OCI-LY7 (cell line): ENCODE measurements at regions not wholly inside any gene's neighbourhood (a gene's known extent, or its start where the extent isn't known, plus 50 kb on each side); places are given as distances from the start of the nearest gene placed in this dataset.

Source experiments
- BruUV-seq: library from RNA; stranded (reverse); fragments of 400-500 nt; replicated peaks from 2 replicates; lab custom pipeline; 2021; lab: Mats Ljungman, UMichigan
- CTCF ChIA-PET: fragments of 300-600 bp; sonication (Branson Sonifier 250); formaldehyde crosslinking; loops from one replicate; lab custom pipeline; 2022; ENCODE audit warnings: antibody characterized with exemption; ENCODE audit not compliant: unreplicated experiment; lab: Charles Lee
- POLR2A ChIA-PET: fragments of 300-600 bp; sonication (Branson Sonifier 250); formaldehyde crosslinking; loops from one replicate; lab custom pipeline; 2022; ENCODE audit warnings: antibody characterized with exemption; lab: Charles Lee
- DNase-seq: peaks from one replicate; pipeline ENCODE4 v3.0.0-alpha.2; 2015; ENCODE audit warnings: low spot score
- H2AFZ ChIP-seq: fragments of 200-600 bp; sonication (generic), shearing (Covaris generic); 2 replicates; pipeline ENCODE4 v1.6.1; 2014; ENCODE audit warnings: mild to moderate bottlenecking, antibody characterized with exemption, low read length, moderate library complexity
- H3K27ac ChIP-seq: fragments of 200-600 bp; sonication (generic); 2 replicates; pipeline ENCODE4 v1.5.1; 2014; ENCODE audit warnings: mixed run types, low read depth, mild to moderate bottlenecking, moderate library complexity, low read length, inconsistent platforms; ENCODE audit not compliant: poor library complexity, severe bottlenecking
- H3K36me3 ChIP-seq: fragments of 200-600 bp; sonication (generic); 2 replicates; pipeline ENCODE4 v1.6.1; 2014; ENCODE audit warnings: mild to moderate bottlenecking, antibody characterized with exemption, low read length, moderate library complexity, mixed read lengths; ENCODE audit not compliant: insufficient read depth
- H3K4me1 ChIP-seq: fragments of 200-600 bp; sonication (generic); 2 replicates; pipeline ENCODE4 v1.5.1; 2014; ENCODE audit warnings: mild to moderate bottlenecking, low read length; ENCODE audit not compliant: insufficient read depth, poor library complexity, severe bottlenecking
- H3K4me2 ChIP-seq: fragments of 200-600 bp; sonication (generic); 2 replicates; pipeline ENCODE4 v1.6.1; 2014; ENCODE audit warnings: mild to moderate bottlenecking, low read length
- H3K4me3 ChIP-seq: fragments of 200-600 bp; sonication (generic); 2 replicates; pipeline ENCODE4 v1.5.1; 2014; ENCODE audit warnings: mild to moderate bottlenecking, low read depth, low read length; ENCODE audit not compliant: poor library complexity, severe bottlenecking
- H3K79me2 ChIP-seq: fragments of 200-600 bp; sonication (generic); 2 replicates; pipeline ENCODE4 v1.6.1; 2016; ENCODE audit warnings: low read depth, mild to moderate bottlenecking, low read length, moderate library complexity, mixed read lengths; ENCODE audit not compliant: insufficient read depth
- H3K9me2 ChIP-seq: fragments of 200-600 bp; sonication (generic); 2 replicates; pipeline ENCODE4 v1.6.1; 2016; ENCODE audit warnings: mild to moderate bottlenecking, low read length, mixed read lengths; ENCODE audit not compliant: insufficient read depth
- H3K9me3 ChIP-seq: fragments of 200-600 bp; sonication (generic); 2 replicates; pipeline ENCODE4 v1.6.1; 2014; ENCODE audit warnings: mild to moderate bottlenecking, mixed run types, low read length, mixed read lengths
- H4K20me1 ChIP-seq: fragments of 200-600 bp; sonication (generic); 2 replicates; pipeline ENCODE4 v1.6.1; 2014; ENCODE audit warnings: mild to moderate bottlenecking, antibody characterized with exemption, low read length, moderate library complexity, mixed read lengths; ENCODE audit not compliant: insufficient read depth
- EZH2phosphoT487 ChIP-seq: fragments of 200-600 bp; sonication (generic); IDR thresholded peaks from 2 replicates; pipeline ENCODE4 v1.6.1; 2018; ENCODE audit warnings: low read depth, borderline replicate concordance, mild to moderate bottlenecking, mixed run types, antibody characterized with exemption, low read length, moderate library complexity, mixed read lengths
- intact Hi-C: fragments of 100-400 bp; cut with micrococcal nuclease; formaldehyde crosslinking; loops from one replicate; pipeline ENCODE4 v1.10.0; 2022; ENCODE audit not compliant: unreplicated experiment
- TF ChIP-seq, protein P1 (sequence below): fragments of 200-600 bp; sonication (generic); conservative IDR thresholded peaks from 2 replicates; pipeline ENCODE4 v1.5.1; 2014; ENCODE audit warnings: mild to moderate bottlenecking, antibody characterized with exemption, low read length, moderate library complexity, mixed read lengths

DNA sequence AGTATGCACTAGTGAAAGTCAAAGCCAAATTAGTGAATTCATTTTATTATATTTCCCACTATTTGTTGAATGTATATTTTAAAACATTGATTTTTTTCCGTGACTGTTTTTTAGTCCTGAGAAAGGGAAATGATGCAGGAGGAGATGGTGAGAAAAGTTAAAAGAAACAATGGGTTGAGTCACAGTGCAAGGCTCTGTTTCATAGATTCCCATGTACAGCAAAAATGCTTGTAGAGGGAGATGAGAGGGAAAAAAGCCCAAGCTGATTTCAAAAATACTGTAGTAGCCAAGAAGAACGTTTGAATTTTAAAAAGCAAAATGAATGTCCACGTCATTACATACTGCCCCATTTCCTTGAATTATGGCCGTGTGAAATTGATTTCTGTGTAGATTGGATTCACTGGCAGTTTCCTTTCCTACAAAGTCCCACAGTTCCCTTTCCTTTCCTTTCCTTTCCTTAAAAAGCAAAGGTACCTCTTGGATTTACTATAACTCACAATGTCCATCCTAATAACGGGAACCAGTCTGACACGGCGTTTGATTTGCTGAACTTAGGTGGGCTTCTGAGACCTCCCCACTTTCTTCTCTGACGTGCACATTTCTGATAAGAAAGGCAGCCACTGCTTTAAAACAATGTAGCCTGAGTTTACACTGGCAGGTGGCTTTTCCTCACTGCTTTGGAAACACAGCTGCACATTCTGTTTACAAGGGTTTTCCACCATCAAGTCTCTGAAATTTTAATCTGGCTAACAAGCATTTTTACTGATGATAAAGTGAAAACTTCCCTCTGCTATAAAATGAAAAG, 63.7 kb downstream of the SPCS3 start:
- intact Hi-C loops = no loop called here
- no peak for TF ChIP-seq EZH2phosphoT487
- TF ChIP-seq, protein P1, sequence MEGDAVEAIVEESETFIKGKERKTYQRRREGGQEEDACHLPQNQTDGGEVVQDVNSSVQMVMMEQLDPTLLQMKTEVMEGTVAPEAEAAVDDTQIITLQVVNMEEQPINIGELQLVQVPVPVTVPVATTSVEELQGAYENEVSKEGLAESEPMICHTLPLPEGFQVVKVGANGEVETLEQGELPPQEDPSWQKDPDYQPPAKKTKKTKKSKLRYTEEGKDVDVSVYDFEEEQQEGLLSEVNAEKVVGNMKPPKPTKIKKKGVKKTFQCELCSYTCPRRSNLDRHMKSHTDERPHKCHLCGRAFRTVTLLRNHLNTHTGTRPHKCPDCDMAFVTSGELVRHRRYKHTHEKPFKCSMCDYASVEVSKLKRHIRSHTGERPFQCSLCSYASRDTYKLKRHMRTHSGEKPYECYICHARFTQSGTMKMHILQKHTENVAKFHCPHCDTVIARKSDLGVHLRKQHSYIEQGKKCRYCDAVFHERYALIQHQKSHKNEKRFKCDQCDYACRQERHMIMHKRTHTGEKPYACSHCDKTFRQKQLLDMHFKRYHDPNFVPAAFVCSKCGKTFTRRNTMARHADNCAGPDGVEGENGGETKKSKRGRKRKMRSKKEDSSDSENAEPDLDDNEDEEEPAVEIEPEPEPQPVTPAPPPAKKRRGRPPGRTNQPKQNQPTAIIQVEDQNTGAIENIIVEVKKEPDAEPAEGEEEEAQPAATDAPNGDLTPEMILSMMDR = no peak
- Histone ChIP-seq H3K4me2 (no peak overlapping the region), H3K27ac (no peak overlapping the region), H3K4me3 (no peak overlapping the region), H3K9me2 (no peaks in the 10 kb centered on the region), H2AFZ (no peak overlapping the region), H3K9me3 (no peaks in the 10 kb centered on the region), H3K79me2 (no peaks in the 10 kb centered on the region), H3K4me1 (no peaks in the 10 kb centered on the region), H4K20me1 (no peaks in the 10 kb centered on the region), H3K36me3 (no peaks in the 10 kb centered on the region)
- no TSS peak for BruUV-seq
- DNase-seq = no peak
- POLR2A ChIA-PET = no interaction called here
- CTCF ChIA-PET = no interaction called here

DNA sequence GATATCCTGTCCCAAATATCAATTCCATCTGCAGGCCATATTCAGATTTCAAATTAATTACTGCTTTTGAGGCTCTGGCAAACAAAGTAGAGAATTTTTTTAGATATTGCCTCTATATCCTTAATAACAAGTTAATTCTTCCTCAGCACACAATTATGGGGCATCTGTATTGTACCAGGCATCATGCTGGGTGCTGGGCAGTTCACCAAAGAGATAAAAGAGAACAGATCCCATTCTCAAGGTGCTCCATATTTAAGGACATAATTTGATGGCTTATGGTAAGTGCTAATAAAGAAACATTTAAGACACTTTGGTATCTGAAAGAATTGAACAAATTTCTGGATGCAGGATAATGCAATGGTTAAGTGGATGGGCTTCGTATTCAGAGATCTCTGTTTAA, 65.8 kb downstream of the SPCS3 start:
- intact Hi-C loops = no loop called here
- no peak overlapping the region for H2AFZ ChIP-seq
- no peaks in the 10 kb centered on the region for H3K79me2 ChIP-seq
- H3K36me3 ChIP-seq = no peaks in the 10 kb centered on the region
- no peaks in the 10 kb centered on the region for H3K9me2 ChIP-seq
- no peaks in the 10 kb centered on the region for H3K9me3 ChIP-seq
- TF ChIP-seq, protein P1 = no peak
- TF ChIP-seq EZH2phosphoT487 = no peak
- no TSS peak for BruUV-seq
- no peaks in the 10 kb centered on the region for H4K20me1 ChIP-seq
- DNase-seq = no peak
- H3K4me1 ChIP-seq = no peaks in the 10 kb centered on the region
- no peak overlapping the region for H3K4me3 ChIP-seq
- no peak overlapping the region for H3K27ac ChIP-seq
- ChIA-PET CTCF (no interaction called here), POLR2A (interaction anchor here (1.1 kb wide), 1 partner anchor 43 kb away, joined by 3 read pairs; no protein-coding TSS in a partner anchor)
- no peak overlapping the region for H3K4me2 ChIP-seq

DNA sequence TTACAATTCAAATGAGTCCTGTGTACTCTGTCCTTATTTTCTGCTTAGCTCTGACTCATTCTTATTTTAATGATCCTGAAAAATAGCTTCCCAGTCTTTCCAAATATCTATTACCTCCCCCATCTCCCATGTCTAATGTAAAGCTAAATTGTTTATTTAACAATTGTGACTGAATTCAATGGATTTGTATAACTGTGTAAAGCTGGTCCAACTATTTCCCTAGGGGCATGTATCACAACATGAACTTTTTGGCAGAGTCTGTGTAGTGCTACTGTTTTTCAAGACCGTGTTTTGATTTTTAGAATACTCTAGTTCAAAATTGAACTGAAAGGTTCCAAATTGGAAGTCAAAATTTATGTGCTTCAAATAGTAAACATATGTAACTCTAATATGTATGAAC, 67.8 kb downstream of the SPCS3 start:
- intact Hi-C loops = no loop called here
- Histone ChIP-seq H2AFZ (no peak overlapping the region), H3K4me1 (no peaks in the 10 kb centered on the region), H3K36me3 (no peaks in the 10 kb centered on the region), H3K4me3 (no peak overlapping the region), H3K4me2 (no peak overlapping the region), H3K27ac (no peak overlapping the region), H3K79me2 (no peaks in the 10 kb centered on the region), H3K9me3 (no peaks in the 10 kb centered on the region), H4K20me1 (no peaks in the 10 kb centered on the region), H3K9me2 (no peaks in the 10 kb centered on the region)
- BruUV-seq = no TSS peak
- ChIA-PET CTCF (no interaction called here), POLR2A (no interaction called here)
- TF ChIP-seq EZH2phosphoT487 = no peak
- TF ChIP-seq, protein P1 = no peak
- no peak for DNase-seq
